Gastroesophageal sphincter (tissue), 4 donors: ENCODE measurements at regions not wholly inside any gene's neighbourhood (a gene's known extent, or its start where the extent isn't known, plus 50 kb on each side); places are given as distances from the start of the nearest gene placed in this dataset.
"Not testable (repeated sequence)": the region's sequence is repeated elsewhere in the genome, so short reads cannot be mapped to it uniquely, and the experiment has no call there.

Experiments used
- ATAC-seq: fragments of 150-250 bp; one replicate; pipeline ENCODE4 v1.9.1; 2016; ENCODE audit warnings: mild to moderate bottlenecking, moderate library complexity
- H3K27ac ChIP-seq, 4 donors: fragments of 200-600 bp; sonication (generic) in 3 of 4; 1 replicate in 3 of 4; 2 replicates in 1 of 4; pipeline ENCODE4 v1.5.1; 2016 to 2019
- H3K27me3 ChIP-seq: fragments of 200-600 bp; sonication (generic); one replicate; pipeline ENCODE4 v1.5.1; 2019
- H3K36me3 ChIP-seq, 2 donors: fragments of 200-600 bp; sonication (generic); one replicate each; pipeline ENCODE4 v1.5.1; 2019; ENCODE audit warnings: control low read depth in 1 of 2
- H3K4me1 ChIP-seq, 3 donors: fragments of 200-600 bp; sonication (generic); 1 replicate in 2 of 3; 2 replicates in 1 of 3; pipeline ENCODE4 v1.5.1; 2016 to 2019; ENCODE audit warnings: control low read depth in 2 of 3
- H3K4me3 ChIP-seq, 2 donors: fragments of 200-600 bp; sonication (generic); one replicate each; pipeline ENCODE4 v1.5.1; 2019; ENCODE audit warnings: mild to moderate bottlenecking in 1 of 2, moderate library complexity in 1 of 2
- H3K9me3 ChIP-seq, 3 donors: fragments of 200-600 bp; sonication (generic); one replicate each; pipeline ENCODE4 v1.5.1; 2017 to 2019; ENCODE audit warnings: control low read depth in 2 of 3
- EP300 ChIP-seq: sonication (generic); formaldehyde crosslinking; IDR thresholded peaks from one replicate; pipeline ENCODE4 v1.6.1; 2017; ENCODE audit warnings: antibody characterized with exemption, mild to moderate bottlenecking
- POLR2A ChIP-seq, 2 donors: fragments of 450-650 bp; IDR thresholded peaks; one replicate each; pipeline ENCODE4 v1.6.1; 2017; ENCODE audit warnings: antibody characterized with exemption in 2 of 2, mild to moderate bottlenecking in 2 of 2, moderate library complexity in 1 of 2
- POLR2AphosphoS5 ChIP-seq: sonication (generic); formaldehyde crosslinking; IDR thresholded peaks from one replicate; pipeline ENCODE4 v1.6.1; 2017; ENCODE audit warnings: antibody characterized with exemption
- WGBS, 2 donors: methylation state at CpG; one replicate each; pipeline ENCODE4 v1.1.5; 2018; ENCODE audit warnings: low coverage in 1 of 2; 5-methylcytosine and 5-hydroxymethylcytosine counted together
- TF ChIP-seq, protein P1 (sequence below), 4 experiments: fragments of 200-600 bp in 2 of 4; fragments of 450-650 bp in 2 of 4; sonication (generic) in 1 of 4; IDR thresholded peaks; one replicate each; pipeline ENCODE4 v1.5.1; 2017 to 2019; ENCODE audit warnings: antibody characterized with exemption in 4 of 4, mild to moderate bottlenecking in 2 of 4, moderate library complexity in 2 of 4

DNA sequence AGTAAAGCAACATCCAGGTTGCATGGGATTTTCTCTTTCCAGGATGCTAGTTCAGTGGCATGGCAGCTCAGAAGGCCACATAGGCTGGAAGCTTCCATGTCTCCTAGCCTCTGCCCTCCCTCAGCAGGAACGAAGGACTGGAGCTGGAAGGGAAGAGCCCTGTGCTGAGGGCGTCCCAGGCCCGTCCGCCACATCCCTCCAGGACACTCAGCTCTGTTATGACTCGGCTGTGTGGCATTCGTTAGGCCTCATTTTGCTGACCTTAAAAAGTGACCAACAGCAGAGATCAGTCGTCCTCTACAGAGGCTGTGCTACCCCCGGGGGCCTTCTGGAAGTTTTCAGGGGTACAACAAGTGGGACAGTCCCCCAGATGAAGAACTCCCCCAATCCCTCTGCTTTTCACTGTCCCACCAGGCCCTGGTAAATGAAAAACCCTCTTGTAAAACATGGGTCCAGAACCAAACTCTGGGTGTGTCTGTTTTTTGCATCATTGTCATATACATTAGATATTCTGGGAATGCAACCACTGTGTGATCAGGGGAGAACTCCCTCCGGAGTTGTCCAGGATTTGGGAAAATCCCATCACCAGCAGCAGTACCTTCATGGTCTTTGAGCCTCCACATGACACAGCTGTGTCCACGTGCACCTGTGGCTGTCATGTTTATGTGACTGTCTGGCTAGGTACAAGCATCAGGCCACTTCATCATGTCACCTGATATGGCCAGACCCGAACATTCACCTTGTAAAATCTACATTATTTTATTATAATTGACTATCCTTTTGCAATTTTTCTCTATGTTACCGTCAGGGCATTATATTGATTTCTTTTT lies 149.9 kb downstream of the OR4M2 start:
- no peak for ATAC-seq
- Histone ChIP-seq H3K36me3 (no peaks in the 10 kb centered on the region), H3K9me3 (no peaks in the 10 kb centered on the region), H3K4me3 (no peak overlapping the region), H3K27me3 (no peaks in the 10 kb centered on the region), H3K27ac (no peak overlapping the region), H3K4me1 (no peaks in the 10 kb centered on the region)
- WGBS, 2 donors = 53 to 57% methylated on average over 4 to 8 of the region's 12 CpGs
- TF ChIP-seq, protein P1, sequence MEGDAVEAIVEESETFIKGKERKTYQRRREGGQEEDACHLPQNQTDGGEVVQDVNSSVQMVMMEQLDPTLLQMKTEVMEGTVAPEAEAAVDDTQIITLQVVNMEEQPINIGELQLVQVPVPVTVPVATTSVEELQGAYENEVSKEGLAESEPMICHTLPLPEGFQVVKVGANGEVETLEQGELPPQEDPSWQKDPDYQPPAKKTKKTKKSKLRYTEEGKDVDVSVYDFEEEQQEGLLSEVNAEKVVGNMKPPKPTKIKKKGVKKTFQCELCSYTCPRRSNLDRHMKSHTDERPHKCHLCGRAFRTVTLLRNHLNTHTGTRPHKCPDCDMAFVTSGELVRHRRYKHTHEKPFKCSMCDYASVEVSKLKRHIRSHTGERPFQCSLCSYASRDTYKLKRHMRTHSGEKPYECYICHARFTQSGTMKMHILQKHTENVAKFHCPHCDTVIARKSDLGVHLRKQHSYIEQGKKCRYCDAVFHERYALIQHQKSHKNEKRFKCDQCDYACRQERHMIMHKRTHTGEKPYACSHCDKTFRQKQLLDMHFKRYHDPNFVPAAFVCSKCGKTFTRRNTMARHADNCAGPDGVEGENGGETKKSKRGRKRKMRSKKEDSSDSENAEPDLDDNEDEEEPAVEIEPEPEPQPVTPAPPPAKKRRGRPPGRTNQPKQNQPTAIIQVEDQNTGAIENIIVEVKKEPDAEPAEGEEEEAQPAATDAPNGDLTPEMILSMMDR (IDR thresholded peaks at IDR 0.05) = no peak
- TF ChIP-seq POLR2AphosphoS5 = no peak
- no peak for TF ChIP-seq EP300
- no peak for TF ChIP-seq POLR2A (IDR thresholded peaks at IDR 0.05)

DNA sequence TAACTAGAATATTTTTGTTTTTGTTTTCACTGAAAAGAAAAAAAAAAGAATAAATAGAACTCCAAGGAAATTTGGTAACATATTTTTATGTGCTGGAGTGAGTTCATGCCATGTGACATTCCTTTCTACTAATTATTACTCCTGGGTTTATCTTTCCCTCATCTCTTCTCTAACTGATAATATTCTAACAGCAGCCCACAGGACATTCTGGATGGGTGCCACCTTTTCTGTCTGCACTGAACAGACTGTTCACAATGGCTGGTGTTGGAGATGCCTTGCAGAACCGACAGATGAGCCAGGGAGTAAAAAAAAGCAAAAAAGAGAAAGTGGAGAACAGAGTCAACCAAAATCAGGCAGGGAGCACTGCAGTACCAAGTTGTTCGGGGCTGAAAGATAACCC lies 151.3 kb downstream of the OR4M2 start:
- Histone ChIP-seq H3K4me3 (no peak overlapping the region), H3K4me1 (no peaks in the 10 kb centered on the region), H3K27ac (no peak overlapping the region), H3K9me3 (no peaks in the 10 kb centered on the region), H3K27me3 (no peaks in the 10 kb centered on the region), H3K36me3 (no peaks in the 10 kb centered on the region)
- TF ChIP-seq, protein P1 (IDR thresholded peaks at IDR 0.05) = no peak
- TF ChIP-seq EP300 = no peak
- TF ChIP-seq POLR2A (IDR thresholded peaks at IDR 0.05) = no peak
- no peak for TF ChIP-seq POLR2AphosphoS5
- 38% methylated on average over 2 of the region's 2 CpGs; no CpG with 5 or more reads in 1 of the 2 donors for WGBS, 2 donors
- no peak for ATAC-seq

DNA sequence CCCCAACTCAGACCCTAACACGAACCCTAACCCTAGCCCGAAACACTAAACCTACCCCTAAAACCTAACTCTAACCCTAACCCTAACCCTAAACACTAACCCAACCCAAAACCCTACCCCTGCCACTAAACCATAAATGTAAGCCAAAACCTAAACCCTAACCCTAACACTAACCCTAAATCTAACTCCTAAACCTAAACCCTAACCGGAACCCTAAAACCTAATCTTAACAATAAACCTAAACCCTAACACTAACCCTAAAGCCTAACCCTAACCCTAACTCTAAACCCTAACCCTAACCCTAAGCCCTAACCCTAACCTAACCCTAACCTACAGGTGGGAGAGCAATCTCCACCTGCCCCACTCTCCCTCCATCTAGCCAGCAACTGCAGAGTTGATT lies 152.3 kb downstream of the OR4M2 start:
- TF ChIP-seq, protein P1 (IDR thresholded peaks at IDR 0.05) = no peak
- TF ChIP-seq POLR2A (IDR thresholded peaks at IDR 0.05) (no peak), EP300 (no peak), POLR2AphosphoS5 (no peak)
- WGBS, 2 donors = 82 to 88% methylated on average over 3 of the region's 3 CpGs
- no peak for ATAC-seq
- no peak overlapping the region for H3K4me3 ChIP-seq
- H3K27me3 ChIP-seq = no peaks in the 10 kb centered on the region
- H3K9me3 ChIP-seq = no peaks in the 10 kb centered on the region
- H3K27ac ChIP-seq = no peak overlapping the region
- H3K4me1 ChIP-seq = no peaks in the 10 kb centered on the region
- H3K36me3 ChIP-seq = no peaks in the 10 kb centered on the region

DNA sequence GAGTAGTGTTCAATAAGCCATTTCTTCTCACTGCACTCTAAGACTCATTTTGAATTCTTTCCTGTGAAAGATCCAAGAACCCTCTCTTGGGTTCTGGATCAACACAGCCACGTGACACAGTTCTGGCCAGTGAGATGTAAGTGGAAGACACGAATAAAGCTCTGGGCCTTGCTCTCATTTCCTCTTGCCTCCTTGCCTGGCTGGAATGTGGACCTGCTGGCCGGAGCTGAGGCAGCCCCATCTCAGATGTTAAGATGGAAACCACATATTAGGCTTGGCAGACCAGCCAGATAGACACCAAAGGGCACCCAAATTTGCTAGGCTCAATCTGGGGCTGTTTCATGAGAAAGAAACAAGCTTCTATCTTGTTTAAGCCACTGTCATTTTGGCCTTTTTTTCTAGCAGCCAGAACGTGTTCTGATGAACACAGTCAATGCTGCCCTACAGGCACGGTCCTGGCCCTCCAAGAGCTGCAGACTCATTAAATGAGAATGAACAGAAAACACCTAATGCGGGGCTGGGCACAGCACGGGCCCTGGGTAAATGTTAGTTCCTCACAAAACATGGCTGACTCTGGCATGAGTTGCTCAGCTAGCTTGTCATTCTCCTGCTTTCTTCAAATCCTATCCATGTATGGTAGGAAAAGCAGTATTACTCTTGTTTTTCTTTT lies 155.1 kb downstream of the OR4M2 start:
- H3K27me3 ChIP-seq, ATAC-seq: not testable (repeated sequence)
- 49% methylated on average over 6 of the region's 7 CpGs; no CpG with 5 or more reads in 1 of the 2 donors for WGBS, 2 donors

DNA sequence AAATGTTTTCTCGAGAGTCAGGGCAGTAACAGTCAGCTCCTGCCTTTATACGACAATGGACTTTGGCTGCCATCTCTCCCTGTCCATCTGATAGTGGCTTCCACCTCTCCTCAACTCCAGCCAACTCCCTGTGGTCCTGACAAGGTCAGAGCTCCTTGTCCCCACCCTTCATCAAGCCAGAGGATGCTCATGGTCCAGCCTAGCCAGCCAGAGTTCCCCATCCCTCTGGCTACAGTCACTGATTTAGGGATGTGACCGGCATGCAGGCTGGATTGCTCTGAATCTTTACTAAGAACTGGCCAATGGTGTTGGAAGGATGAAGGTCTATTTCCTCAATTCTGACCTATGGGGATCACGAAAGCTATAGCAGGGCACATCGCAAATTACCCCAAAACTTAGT lies 156.1 kb downstream of the OR4M2 start:
- Histone ChIP-seq H3K4me1 (no peaks in the 10 kb centered on the region), H3K27me3 (no peaks in the 10 kb centered on the region), H3K9me3 (no peaks in the 10 kb centered on the region), H3K36me3 (no peaks in the 10 kb centered on the region), H3K27ac (no peak overlapping the region), H3K4me3 (no peak overlapping the region)
- 53 to 65% methylated on average over 2 of the region's 5 CpGs for WGBS, 2 donors
- TF ChIP-seq EP300 (no peak), POLR2AphosphoS5 (no peak), POLR2A (IDR thresholded peaks at IDR 0.05) (no peak)
- TF ChIP-seq, protein P1 (IDR thresholded peaks at IDR 0.05) = no peak
- no peak for ATAC-seq

More for the DNA sequence above, 155.1 kb downstream of the OR4M2 start:
- H3K27ac ChIP-seq, H3K4me1 ChIP-seq, H3K36me3 ChIP-seq, H3K9me3 ChIP-seq, H3K4me3 ChIP-seq: not testable (repeated sequence)
